NCI-H226 (cell line): ENCODE measurements at regions not wholly inside any gene's neighbourhood (a gene's known extent, or its start where the extent isn't known, plus 50 kb on each side); places are given as distances from the start of the nearest gene placed in this dataset.

Source experiments
- DNase-seq: peaks from one replicate; pipeline ENCODE4 v3.0.0-alpha.2; 2015

DNA sequence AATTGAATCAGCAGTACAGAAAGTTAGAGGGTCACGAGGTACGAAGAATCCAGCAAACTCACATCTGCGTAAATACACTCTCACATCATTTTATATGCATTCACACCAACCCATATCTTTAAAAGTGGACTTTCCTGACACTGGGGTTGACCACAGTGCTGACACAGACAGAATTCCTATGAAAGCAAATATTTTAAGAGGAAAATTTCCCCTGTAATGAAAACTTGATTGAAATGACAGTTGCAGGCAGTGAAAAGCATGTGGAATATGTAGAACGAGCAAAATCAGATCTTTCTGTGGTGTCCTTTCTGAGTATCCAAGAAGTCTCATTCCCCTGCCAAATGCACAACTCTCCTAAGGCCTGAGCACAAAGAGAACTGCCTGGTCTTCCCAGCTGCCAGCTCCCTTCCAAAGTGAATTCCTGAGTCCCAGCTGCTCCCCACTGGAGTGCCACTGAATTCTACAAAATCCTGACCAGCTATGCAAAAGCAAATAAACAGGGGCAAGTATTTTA is 50.5 kb upstream of the FAM9C start:
- no peak for DNase-seq

DNA sequence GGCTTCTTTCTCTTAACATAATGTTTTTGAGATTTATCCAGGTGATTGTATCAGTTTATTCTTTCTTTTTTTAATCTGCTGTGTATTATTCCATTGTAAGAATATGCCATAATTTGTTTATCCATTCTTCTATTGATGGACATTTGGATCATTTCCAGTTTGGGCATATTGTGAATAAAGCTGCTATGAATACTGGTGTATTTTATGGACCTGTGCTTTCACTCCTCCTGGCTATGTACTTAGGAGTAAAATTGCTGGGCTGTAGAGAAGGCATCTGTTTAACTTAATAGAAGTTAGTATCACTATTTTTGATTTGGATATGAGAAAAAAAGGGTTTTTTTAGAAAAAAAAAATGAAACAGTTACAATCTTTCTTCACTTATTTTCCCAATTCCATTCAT is 50.0 kb upstream of the FAM9C start:
- DNase-seq = no peak
